DND-41 (cell line): ENCODE measurements at regions not wholly inside any gene's neighbourhood (a gene's known extent, or its start where the extent isn't known, plus 50 kb on each side); places are given as distances from the start of the nearest gene placed in this dataset.

Source experiments
- ATAC-seq: fragments of 200-7000 bp; cut with Tn5 transposase; 3 replicates; pipeline ENCODE4 v1.9.1; 2021; ENCODE audit warnings: low read depth; ENCODE audit not compliant: insufficient read depth
- DNase-seq: peaks from one replicate; pipeline ENCODE4 v3.0.0-alpha.2; 2020
- H2AFZ ChIP-seq: 2 replicates; pipeline ENCODE4 v1.6.0; 2012; ENCODE audit warnings: low read depth, low read length
- H3K27ac ChIP-seq: 2 replicates; pipeline ENCODE4 v1.5.1; 2012; ENCODE audit warnings: low read length, inconsistent platforms
- H3K27me3 ChIP-seq: fragments of 200-600 bp; sonication (generic); 2 replicates; pipeline ENCODE4 v1.6.0; 2012; ENCODE audit warnings: low read length, mild to moderate bottlenecking, inconsistent platforms; ENCODE audit not compliant: insufficient read depth, poor library complexity
- H3K36me3 ChIP-seq: 2 replicates; pipeline ENCODE4 v1.5.1; 2012; ENCODE audit warnings: low read length, inconsistent platforms; ENCODE audit not compliant: insufficient read depth
- H3K4me1 ChIP-seq: 2 replicates; pipeline ENCODE4 v1.5.1; 2012; ENCODE audit warnings: mild to moderate bottlenecking, low read length; ENCODE audit not compliant: insufficient read depth
- H3K4me2 ChIP-seq: 2 replicates; pipeline ENCODE4 v1.6.0; 2012; ENCODE audit warnings: mild to moderate bottlenecking, moderate library complexity, low read length, inconsistent platforms; ENCODE audit not compliant: insufficient read depth
- H3K4me3 ChIP-seq, 2 experiments: fragments of 200-600 bp in 1 of 2; shearing (Covaris generic) in 1 of 2; 2 replicates each; pipeline ENCODE4 v1.5.1; 2012 to 2016; ENCODE audit warnings: inconsistent platforms in 2 of 2, low read length in 2 of 2, mild to moderate bottlenecking in 2 of 2, low read depth in 1 of 2, moderate library complexity in 1 of 2
- H3K79me2 ChIP-seq: 2 replicates; pipeline ENCODE4 v1.6.0; 2012; ENCODE audit warnings: low read length, inconsistent platforms; ENCODE audit not compliant: insufficient read depth
- H3K9ac ChIP-seq: 2 replicates; pipeline ENCODE4 v1.6.0; 2012; ENCODE audit warnings: low read depth, mild to moderate bottlenecking, inconsistent platforms, low read length, moderate library complexity
- H3K9me3 ChIP-seq: 2 replicates; pipeline ENCODE4 v1.5.1; 2012; ENCODE audit warnings: low read length, moderate library complexity, mild to moderate bottlenecking, inconsistent platforms; ENCODE audit not compliant: insufficient read depth, severe bottlenecking
- H4K20me1 ChIP-seq: 2 replicates; pipeline ENCODE4 v1.6.0; 2012; ENCODE audit warnings: low read length; ENCODE audit not compliant: insufficient read depth
- CTCF ChIP-seq: IDR thresholded peaks from 2 replicates; pipeline ENCODE4 v1.5.1; 2012; ENCODE audit warnings: borderline replicate concordance, low read length, moderate library complexity, mild to moderate bottlenecking; ENCODE audit not compliant: poor library complexity, severe bottlenecking; ENCODE audit errors: extremely low read depth
- EZH2 ChIP-seq: IDR thresholded peaks from 3 replicates; pipeline ENCODE4 v1.6.1; 2012; ENCODE audit warnings: borderline replicate concordance, low read depth, mild to moderate bottlenecking, moderate library complexity, low read length, inconsistent platforms; ENCODE audit not compliant: severe bottlenecking

- H4K20me1 ChIP-seq, result no peaks in the 10 kb centered on the region
- no peaks in the 10 kb centered on the region for H3K27me3 ChIP-seq
- H3K4me3 ChIP-seq, result no peak overlapping the region
- no peaks in the 10 kb centered on the region for H3K36me3 ChIP-seq
- H3K4me2 ChIP-seq, result no peak overlapping the region
- no peak for DNase-seq
- H3K9me3 ChIP-seq, result no peaks in the 10 kb centered on the region
- H2AFZ ChIP-seq, result no peak overlapping the region
- H3K4me1 ChIP-seq, result no peaks in the 10 kb centered on the region
- ATAC-seq, result no peak
- H3K79me2 ChIP-seq, result no peaks in the 10 kb centered on the region
- no peak for TF ChIP-seq EZH2
- TF ChIP-seq CTCF, result no peak
- no peak overlapping the region for H3K9ac ChIP-seq
- no peak overlapping the region for H3K27ac ChIP-seq
These were observed 342.6 kb upstream of the NFIA start for GRCh38 chr1:60739729-60740128.

GRCh38 chr1:60732977-60733401, 349.4 kb upstream of the NFIA start:
- Histone ChIP-seq H3K9ac (no peak overlapping the region), H3K4me1 (no peaks in the 10 kb centered on the region), H3K27ac (no peak overlapping the region), H3K36me3 (no peaks in the 10 kb centered on the region), H2AFZ (no peak overlapping the region), H3K27me3 (no peaks in the 10 kb centered on the region), H3K9me3 (no peaks in the 10 kb centered on the region), H4K20me1 (no peaks in the 10 kb centered on the region), H3K4me3 (no peak overlapping the region), H3K79me2 (no peaks in the 10 kb centered on the region), H3K4me2 (no peak overlapping the region)
- TF ChIP-seq CTCF, result no peak
- TF ChIP-seq EZH2, result no peak
- DNase-seq (no peak), ATAC-seq (no peak)

GRCh38 chr1:60731321-60731720, 351.0 kb upstream of the NFIA start:
- Histone ChIP-seq H3K9ac (no peak overlapping the region), H3K36me3 (no peaks in the 10 kb centered on the region), H3K27me3 (no peaks in the 10 kb centered on the region), H3K4me3 (no peak overlapping the region), H4K20me1 (no peaks in the 10 kb centered on the region), H2AFZ (no peak overlapping the region), H3K4me2 (no peak overlapping the region), H3K79me2 (no peaks in the 10 kb centered on the region), H3K4me1 (no peaks in the 10 kb centered on the region), H3K9me3 (no peaks in the 10 kb centered on the region), H3K27ac (no peak overlapping the region)
- no peak for ATAC-seq
- DNase-seq, result no peak
- no peak for TF ChIP-seq EZH2
- no peak for TF ChIP-seq CTCF

DNA sequence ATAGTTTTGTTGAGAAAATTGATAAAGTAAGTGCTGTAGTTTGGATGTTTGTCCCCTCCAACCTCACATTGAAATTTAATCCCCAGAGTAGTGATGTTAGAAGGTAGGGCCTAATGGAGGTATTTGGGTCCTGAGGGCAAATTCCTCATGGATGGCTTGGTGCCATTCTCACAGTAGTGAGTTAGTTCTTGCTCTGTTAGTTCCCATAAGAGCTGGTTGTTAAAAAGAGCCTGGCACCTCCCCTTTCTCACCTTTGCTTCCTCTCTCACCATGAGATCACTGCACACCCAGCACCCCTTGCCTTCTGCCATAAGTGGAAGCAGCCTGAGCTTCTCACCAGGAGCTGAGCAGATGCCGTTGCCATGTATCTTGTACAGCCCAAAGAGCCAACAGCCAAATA, 354.8 kb upstream of the NFIA start:
- DNase-seq (no peak), ATAC-seq (no peak)
- no peak overlapping the region for H2AFZ ChIP-seq
- H3K4me3 ChIP-seq, result no peak overlapping the region
- no peaks in the 10 kb centered on the region for H3K79me2 ChIP-seq
- H3K27me3 ChIP-seq, result no peaks in the 10 kb centered on the region
- H3K4me2 ChIP-seq, result no peak overlapping the region
- no peaks in the 10 kb centered on the region for H3K36me3 ChIP-seq
- no peaks in the 10 kb centered on the region for H3K9me3 ChIP-seq
- H3K9ac ChIP-seq, result no peak overlapping the region
- TF ChIP-seq EZH2 (no peak), CTCF (no peak)
- H3K27ac ChIP-seq, result no peak overlapping the region
- no peaks in the 10 kb centered on the region for H3K4me1 ChIP-seq
- H4K20me1 ChIP-seq, result no peaks in the 10 kb centered on the region
